ENCODE measurements at regions not wholly inside any gene's neighbourhood (a gene's known extent, or its start where the extent isn't known, plus 50 kb on each side); places are given as distances from the start of the nearest gene placed in this dataset.

- DNase-seq: no peak
Measured at GRCh38 chr20:17023806-17024205, 203.0 kb upstream of the PCSK2 start.

- DNase-seq: no peak
Measured at GRCh38 chr20:17024513-17025119, 202.2 kb upstream of the PCSK2 start.

- DNase-seq: no peak
Measured at GRCh38 chr20:17026346-17026745, 200.5 kb upstream of the PCSK2 start.

- DNase-seq: no peak
Measured at GRCh38 chr20:17029698-17030097, 197.1 kb upstream of the PCSK2 start.

GRCh38 chr20:17036541-17036940 lies 190.3 kb upstream of the PCSK2 start:
- no peak for DNase-seq

- no peak for DNase-seq
Measured at GRCh38 chr20:17042122-17042521, 184.7 kb upstream of the PCSK2 start.

- no peak for DNase-seq
Measured at GRCh38 chr20:17043323-17043722, 183.5 kb upstream of the PCSK2 start.

- DNase-seq: no peak
Measured at GRCh38 chr20:17044891-17045290, 181.9 kb upstream of the PCSK2 start.

GRCh38 chr20:17059465-17059864 lies 167.4 kb upstream of the PCSK2 start:
- no peak for DNase-seq

- DNase-seq: no peak
Measured at GRCh38 chr20:17061715-17062114, 165.1 kb upstream of the PCSK2 start.

- no peak for DNase-seq
Measured at GRCh38 chr20:17062712-17063111, 164.1 kb upstream of the PCSK2 start.

GRCh38 chr20:17066902-17067301 lies 159.9 kb upstream of the PCSK2 start:
- DNase-seq: no peak

- no peak for DNase-seq
Measured at GRCh38 chr20:17068084-17068711, 158.6 kb upstream of the PCSK2 start.

- no peak for DNase-seq
Measured at GRCh38 chr20:17077030-17077429, 149.8 kb upstream of the PCSK2 start.

GRCh38 chr20:17083738-17084137 lies 143.1 kb upstream of the PCSK2 start:
- no peak for DNase-seq

- no peak for DNase-seq
Measured at GRCh38 chr20:17084909-17085308, 141.9 kb upstream of the PCSK2 start.

- DNase-seq: no peak
Measured at GRCh38 chr20:17093782-17094181, 133.1 kb upstream of the PCSK2 start.

- DNase-seq: no peak
Measured at GRCh38 chr20:17097603-17098002, 129.2 kb upstream of the PCSK2 start.

GRCh38 chr20:17100506-17100905 lies 126.3 kb upstream of the PCSK2 start:
- DNase-seq: no peak

- DNase-seq: no peak
Measured at GRCh38 chr20:17107127-17107526, 119.7 kb upstream of the PCSK2 start.

GRCh38 chr20:17108896-17109295 lies 117.9 kb upstream of the PCSK2 start:
- no peak for DNase-seq

- no peak for DNase-seq
Measured at GRCh38 chr20:17109307-17109706, 117.5 kb upstream of the PCSK2 start.

GRCh38 chr20:17128206-17128605 lies 98.6 kb upstream of the PCSK2 start:
- no peak for DNase-seq

GRCh38 chr20:17129089-17129488 lies 97.8 kb upstream of the PCSK2 start:
- DNase-seq: no peak

- no peak for DNase-seq
Measured at GRCh38 chr20:17137692-17138091, 89.1 kb upstream of the PCSK2 start.
